Keratinocyte (primary cell): ENCODE measurements at regions not wholly inside any gene's neighbourhood (a gene's known extent, or its start where the extent isn't known, plus 50 kb on each side); places are given as distances from the start of the nearest gene placed in this dataset.

Experiments used
- DNase-seq: peaks from one replicate; pipeline ENCODE4 v3.0.0-alpha.2; 2011; ENCODE audit warnings: low read depth, missing footprints, low spot score
- FAIRE-seq: peaks from 2 replicates; lab custom pipeline; 2011; peaks lifted over from hg19 to GRCh38; lab: Jason Lieb, UNC
- H2AFZ ChIP-seq: 2 replicates; pipeline ENCODE4 v1.6.0; 2012; ENCODE audit warnings: low read length, control low read depth, inconsistent platforms; ENCODE audit not compliant: control insufficient read depth
- H3K27ac ChIP-seq: 2 replicates; pipeline ENCODE4 v1.5.1; 2011; ENCODE audit warnings: low read length; ENCODE audit not compliant: control insufficient read depth, insufficient read depth
- H3K27me3 ChIP-seq: 3 replicates; pipeline ENCODE4 v1.6.0; 2011; ENCODE audit warnings: low read length; ENCODE audit not compliant: control insufficient read depth, insufficient read depth; ENCODE audit errors: extremely low read depth
- H3K36me3 ChIP-seq, 2 experiments: 2 replicates in 1 of 2; 3 replicates in 1 of 2; pipeline ENCODE4 v1.5.1; 2011; ENCODE audit warnings: low read length in 2 of 2, mild to moderate bottlenecking in 1 of 2; ENCODE audit not compliant: control insufficient read depth in 2 of 2, insufficient read depth in 2 of 2; ENCODE audit errors: extremely low read depth in 1 of 2
- H3K4me1 ChIP-seq: 3 replicates; pipeline ENCODE4 v1.5.1; 2011; ENCODE audit warnings: low read length; ENCODE audit not compliant: control insufficient read depth, insufficient read depth; ENCODE audit errors: extremely low read depth
- H3K4me2 ChIP-seq: 3 replicates; pipeline ENCODE4 v1.6.0; 2011; ENCODE audit warnings: low read depth, low read length; ENCODE audit not compliant: control insufficient read depth, insufficient read depth; ENCODE audit errors: extremely low read depth
- H3K4me3 ChIP-seq, 3 experiments: fragments of 200-600 bp in 1 of 3; sonication (generic) in 1 of 3; 2 replicates in 2 of 3; 3 replicates in 1 of 3; pipeline ENCODE4 v1.5.1; 2011 to 2016; ENCODE audit warnings: low read length in 3 of 3, mild to moderate bottlenecking in 3 of 3, control low read depth in 2 of 3, inconsistent platforms in 1 of 3, low read depth in 1 of 3, mixed read lengths in 1 of 3, mixed run types in 1 of 3, moderate library complexity in 1 of 3; ENCODE audit not compliant: control insufficient read depth in 2 of 3, insufficient read depth in 2 of 3; ENCODE audit errors: extremely low read depth in 1 of 3
- H3K79me2 ChIP-seq: 2 replicates; pipeline ENCODE4 v1.6.0; 2012; ENCODE audit warnings: low read length; ENCODE audit not compliant: control insufficient read depth, insufficient read depth
- H3K9ac ChIP-seq: 3 replicates; pipeline ENCODE4 v1.6.0; 2011; ENCODE audit warnings: low read length; ENCODE audit not compliant: control insufficient read depth, insufficient read depth; ENCODE audit errors: extremely low read depth
- H3K9me1 ChIP-seq: 3 replicates; pipeline ENCODE4 v1.6.0; 2011; ENCODE audit warnings: low read length; ENCODE audit not compliant: control insufficient read depth, insufficient read depth; ENCODE audit errors: extremely low read depth
- H3K9me3 ChIP-seq: 2 replicates; pipeline ENCODE4 v1.5.1; 2012; ENCODE audit warnings: low read depth, low read length; ENCODE audit not compliant: control insufficient read depth
- H4K20me1 ChIP-seq: 3 replicates; pipeline ENCODE4 v1.6.0; 2011; ENCODE audit warnings: low read length; ENCODE audit not compliant: control insufficient read depth, insufficient read depth; ENCODE audit errors: extremely low read depth
- EZH2 ChIP-seq: IDR thresholded peaks from one replicate; pipeline ENCODE4 v1.6.1; 2012; ENCODE audit warnings: inconsistent platforms, mild to moderate bottlenecking, low read length, moderate library complexity
- dilution Hi-C: fragments of 300-500 bp; cut with MboI; formaldehyde crosslinking; loops from one replicate; pipeline ENCODE4 v1.7.0; 2020; ENCODE audit warnings: low sequenced_read_pairs; ENCODE audit not compliant: extremely low pct_ligation_motif_present
- TF ChIP-seq, protein P1 (sequence below), 3 experiments: IDR thresholded peaks in 1 of 3; conservative IDR thresholded peaks in 1 of 3; optimal IDR thresholded peaks in 1 of 3; 2 replicates in 2 of 3; 3 replicates in 1 of 3; pipeline versions ENCODE3 to v1.5.1; 2011; ENCODE audit warnings: low read length in 3 of 3, mild to moderate bottlenecking in 3 of 3, moderate library complexity in 2 of 3, control low read depth in 1 of 3, inconsistent platforms in 1 of 3; ENCODE audit not compliant: insufficient read depth in 2 of 3; ENCODE audit errors: extremely low read depth in 1 of 3

GRCh38 chr21:16330908-16331268, 601.1 kb downstream of the USP25 start:
- DNase-seq (no peak), FAIRE-seq (no peak)
- dilution Hi-C loops, result no loop called here
- Histone ChIP-seq H3K4me2 (no peak overlapping the region), H3K27me3 (no peaks in the 10 kb centered on the region), H3K27ac (no peak overlapping the region), H4K20me1 (no peaks in the 10 kb centered on the region), H3K36me3 (no peaks in the 10 kb centered on the region), H3K79me2 (no peaks in the 10 kb centered on the region), H3K9me1 (no peaks in the 10 kb centered on the region), H3K4me3 (no peak overlapping the region), H3K9ac (no peak overlapping the region), H3K9me3 (no peaks in the 10 kb centered on the region), H2AFZ (no peak overlapping the region), H3K4me1 (no peaks in the 10 kb centered on the region)
- TF ChIP-seq EZH2, result no peak
- TF ChIP-seq, protein P1, sequence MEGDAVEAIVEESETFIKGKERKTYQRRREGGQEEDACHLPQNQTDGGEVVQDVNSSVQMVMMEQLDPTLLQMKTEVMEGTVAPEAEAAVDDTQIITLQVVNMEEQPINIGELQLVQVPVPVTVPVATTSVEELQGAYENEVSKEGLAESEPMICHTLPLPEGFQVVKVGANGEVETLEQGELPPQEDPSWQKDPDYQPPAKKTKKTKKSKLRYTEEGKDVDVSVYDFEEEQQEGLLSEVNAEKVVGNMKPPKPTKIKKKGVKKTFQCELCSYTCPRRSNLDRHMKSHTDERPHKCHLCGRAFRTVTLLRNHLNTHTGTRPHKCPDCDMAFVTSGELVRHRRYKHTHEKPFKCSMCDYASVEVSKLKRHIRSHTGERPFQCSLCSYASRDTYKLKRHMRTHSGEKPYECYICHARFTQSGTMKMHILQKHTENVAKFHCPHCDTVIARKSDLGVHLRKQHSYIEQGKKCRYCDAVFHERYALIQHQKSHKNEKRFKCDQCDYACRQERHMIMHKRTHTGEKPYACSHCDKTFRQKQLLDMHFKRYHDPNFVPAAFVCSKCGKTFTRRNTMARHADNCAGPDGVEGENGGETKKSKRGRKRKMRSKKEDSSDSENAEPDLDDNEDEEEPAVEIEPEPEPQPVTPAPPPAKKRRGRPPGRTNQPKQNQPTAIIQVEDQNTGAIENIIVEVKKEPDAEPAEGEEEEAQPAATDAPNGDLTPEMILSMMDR (optimal IDR thresholded peaks at IDR 0.05 in 1 of 3, IDR thresholded peaks at IDR 0.05 in 1 of 3, conservative IDR thresholded peaks at IDR 0.05 in 1 of 3; ENCODE audit: extremely low read depth in 1 of 3, insufficient read depth in 2 of 3, low read length in 3 of 3), result no peak

DNA sequence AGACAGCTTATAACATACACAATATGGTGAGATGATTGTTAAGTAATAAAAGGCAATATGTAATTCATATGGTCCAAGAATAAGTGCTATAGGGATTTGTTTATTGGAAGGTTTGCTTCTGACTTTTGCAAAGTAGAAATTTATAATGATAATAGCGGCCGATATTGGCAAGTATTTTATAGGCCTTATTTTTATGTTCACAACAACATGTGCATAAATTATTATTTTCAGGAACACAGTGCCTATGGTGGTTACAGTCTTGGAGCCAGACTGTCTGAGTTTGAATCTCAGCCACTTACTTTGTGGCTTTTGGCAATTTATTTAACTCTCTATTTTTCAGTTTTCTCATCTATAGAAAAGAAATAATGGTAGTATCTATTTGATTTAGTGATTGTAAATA, 607.5 kb downstream of the USP25 start:
- Histone ChIP-seq H4K20me1 (no peaks in the 10 kb centered on the region), H2AFZ (no peak overlapping the region), H3K79me2 (no peaks in the 10 kb centered on the region), H3K4me1 (no peaks in the 10 kb centered on the region), H3K4me3 (no peak overlapping the region), H3K9ac (no peak overlapping the region), H3K27me3 (no peaks in the 10 kb centered on the region), H3K36me3 (no peaks in the 10 kb centered on the region), H3K27ac (no peak overlapping the region), H3K9me1 (no peaks in the 10 kb centered on the region), H3K9me3 (no peaks in the 10 kb centered on the region), H3K4me2 (no peak overlapping the region)
- dilution Hi-C loops, result no loop called here
- DNase-seq (no peak), FAIRE-seq (no peak)
- TF ChIP-seq, protein P1 (optimal IDR thresholded peaks at IDR 0.05 in 1 of 3, IDR thresholded peaks at IDR 0.05 in 1 of 3, conservative IDR thresholded peaks at IDR 0.05 in 1 of 3; ENCODE audit: extremely low read depth in 1 of 3, insufficient read depth in 2 of 3, low read length in 3 of 3), result no peak
- no peak for TF ChIP-seq EZH2
